ENCODE measurements at regions not wholly inside any gene's neighbourhood (a gene's known extent, or its start where the extent isn't known, plus 50 kb on each side); places are given as distances from the start of the nearest gene placed in this dataset.

DNA sequence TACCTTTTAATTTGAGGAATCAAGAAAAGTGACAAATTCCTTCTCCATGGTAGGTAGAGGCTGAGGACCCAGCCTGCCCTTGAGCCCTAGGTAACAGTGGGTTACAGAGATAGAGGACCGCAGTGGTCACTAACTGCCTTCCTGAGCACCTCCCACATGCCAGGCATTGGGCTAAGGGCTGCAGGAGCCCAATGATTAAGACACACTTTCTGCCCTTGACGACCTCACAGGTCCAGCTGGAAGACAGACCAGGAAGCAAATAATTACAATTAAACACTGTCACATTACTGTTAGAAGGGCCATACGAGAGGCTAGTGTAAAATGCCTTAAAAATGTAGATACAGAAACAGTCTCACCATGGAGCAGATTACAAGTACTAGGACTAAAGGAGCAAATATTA, 156.8 kb upstream of the NFE2L3 start:
- Histone ChIP-seq H3K9me3 (no peaks in the 10 kb centered on the region), H3K27ac (no peak overlapping the region), H3K36me3 (no peaks in the 10 kb centered on the region), H3K4me1 (no peaks in the 10 kb centered on the region), H3K4me3 (no peak overlapping the region), H3K27me3 (no peaks in the 10 kb centered on the region)
- no peak for TF ChIP-seq POLR2A (IDR thresholded peaks at IDR 0.05)
- TF ChIP-seq, protein P1, sequence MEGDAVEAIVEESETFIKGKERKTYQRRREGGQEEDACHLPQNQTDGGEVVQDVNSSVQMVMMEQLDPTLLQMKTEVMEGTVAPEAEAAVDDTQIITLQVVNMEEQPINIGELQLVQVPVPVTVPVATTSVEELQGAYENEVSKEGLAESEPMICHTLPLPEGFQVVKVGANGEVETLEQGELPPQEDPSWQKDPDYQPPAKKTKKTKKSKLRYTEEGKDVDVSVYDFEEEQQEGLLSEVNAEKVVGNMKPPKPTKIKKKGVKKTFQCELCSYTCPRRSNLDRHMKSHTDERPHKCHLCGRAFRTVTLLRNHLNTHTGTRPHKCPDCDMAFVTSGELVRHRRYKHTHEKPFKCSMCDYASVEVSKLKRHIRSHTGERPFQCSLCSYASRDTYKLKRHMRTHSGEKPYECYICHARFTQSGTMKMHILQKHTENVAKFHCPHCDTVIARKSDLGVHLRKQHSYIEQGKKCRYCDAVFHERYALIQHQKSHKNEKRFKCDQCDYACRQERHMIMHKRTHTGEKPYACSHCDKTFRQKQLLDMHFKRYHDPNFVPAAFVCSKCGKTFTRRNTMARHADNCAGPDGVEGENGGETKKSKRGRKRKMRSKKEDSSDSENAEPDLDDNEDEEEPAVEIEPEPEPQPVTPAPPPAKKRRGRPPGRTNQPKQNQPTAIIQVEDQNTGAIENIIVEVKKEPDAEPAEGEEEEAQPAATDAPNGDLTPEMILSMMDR (IDR thresholded peaks at IDR 0.05) = no peak
- intact Hi-C loops (cut with DNase I) = no loop called here
- WGBS (ENCODE audit: insufficient coverage, low coverage, low lambda C conversion rate, missing lambda C conversion rate) = 68% methylated on average over 3 of the region's 3 CpGs
- ATAC-seq (peak in 1 of 4 donors; percentile 9), DNase-seq (no peak)

DNA sequence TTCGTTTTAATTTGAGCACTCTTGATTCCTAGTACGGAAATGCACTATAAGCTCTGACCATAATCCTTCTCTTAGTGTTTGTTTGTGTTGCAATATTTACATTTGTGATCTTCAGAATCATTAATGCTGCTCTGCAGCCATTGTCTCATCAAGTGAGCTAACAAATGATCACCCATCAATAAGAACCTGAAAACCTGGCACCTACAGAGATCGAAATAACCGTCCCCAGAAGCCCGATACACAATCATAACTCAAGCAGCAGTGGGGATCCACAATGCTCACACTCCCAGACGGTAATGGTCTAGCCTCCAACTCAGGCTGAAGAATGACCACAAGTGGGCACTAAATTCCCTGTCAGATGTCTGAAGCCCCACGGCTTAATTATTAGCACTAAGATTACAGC, 156.0 kb upstream of the NFE2L3 start:
- no peak overlapping the region for H3K27ac ChIP-seq
- H3K4me3 ChIP-seq = no peak overlapping the region
- no peak for TF ChIP-seq POLR2A (IDR thresholded peaks at IDR 0.05)
- TF ChIP-seq, protein P1 (IDR thresholded peaks at IDR 0.05) = no peak
- H3K27me3 ChIP-seq = no peaks in the 10 kb centered on the region
- H3K36me3 ChIP-seq = no peaks in the 10 kb centered on the region
- no peaks in the 10 kb centered on the region for H3K9me3 ChIP-seq
- peak; percentile 26 to 72 (median 50) for ATAC-seq
- WGBS (ENCODE audit: insufficient coverage, low coverage, low lambda C conversion rate, missing lambda C conversion rate) = 46% methylated on average over 6 of the region's 7 CpGs
- intact Hi-C loops (cut with DNase I) = no loop called here
- DNase-seq = no peak
- H3K4me1 ChIP-seq = no peaks in the 10 kb centered on the region

DNA sequence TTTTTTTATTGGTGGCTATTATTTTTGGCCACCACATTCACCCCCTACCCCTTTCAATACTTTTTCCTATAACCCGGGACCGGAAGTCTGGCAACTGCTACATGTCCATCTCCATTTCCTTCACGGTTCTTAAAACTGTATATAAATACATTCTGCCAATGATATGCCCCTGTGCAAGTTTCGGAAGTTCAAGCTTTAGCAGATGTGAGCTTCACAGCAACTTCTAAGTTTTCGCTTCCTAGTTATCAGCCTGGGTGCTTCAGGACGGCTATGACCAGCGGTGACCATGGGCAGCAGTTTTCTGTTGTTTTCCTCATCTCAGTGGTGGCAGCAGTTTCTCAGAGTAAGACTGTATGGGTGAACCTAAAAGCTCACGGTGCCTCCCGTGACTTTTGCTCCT, 153.5 kb upstream of the NFE2L3 start:
- no peaks in the 10 kb centered on the region for H3K4me1 ChIP-seq
- intact Hi-C loops (cut with DNase I) = no loop called here
- H3K27ac ChIP-seq = no peak overlapping the region
- H3K27me3 ChIP-seq = no peaks in the 10 kb centered on the region
- no peak for TF ChIP-seq POLR2A (IDR thresholded peaks at IDR 0.05)
- TF ChIP-seq, protein P1 (IDR thresholded peaks at IDR 0.05) = no peak
- WGBS (ENCODE audit: insufficient coverage, low coverage, low lambda C conversion rate, missing lambda C conversion rate) = 74% methylated on average over 9 of the region's 9 CpGs
- H3K4me3 ChIP-seq = no peak overlapping the region
- ATAC-seq (no peak), DNase-seq (no peak)
- H3K36me3 ChIP-seq = no peaks in the 10 kb centered on the region
- H3K9me3 ChIP-seq = no peaks in the 10 kb centered on the region

DNA sequence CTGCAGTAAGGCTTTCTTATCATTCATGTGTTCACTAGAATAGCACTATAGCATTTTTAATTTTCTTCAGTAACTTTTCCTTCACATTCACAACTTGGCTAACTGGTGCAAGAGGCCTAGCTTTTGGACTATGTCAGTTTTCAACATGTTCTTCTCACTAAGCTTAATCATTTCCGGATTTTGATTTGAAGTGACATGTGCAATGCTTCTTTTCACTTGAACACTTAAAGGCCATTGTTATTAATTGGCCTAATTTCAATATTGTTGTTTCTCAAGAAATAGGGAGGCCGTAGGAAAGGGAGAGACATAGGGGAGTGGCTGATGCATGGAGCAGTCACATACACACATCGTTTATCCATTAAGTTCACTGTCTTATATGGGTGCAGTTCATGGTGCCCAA, 151.2 kb upstream of the NFE2L3 start:
- no peak for ATAC-seq
- 63% methylated on average over 3 of the region's 3 CpGs for WGBS (ENCODE audit: insufficient coverage, low coverage, low lambda C conversion rate, missing lambda C conversion rate)
- Histone ChIP-seq H3K36me3 (no peaks in the 10 kb centered on the region), H3K4me1 (no peaks in the 10 kb centered on the region), H3K9me3 (no peaks in the 10 kb centered on the region), H3K27me3 (no peaks in the 10 kb centered on the region), H3K4me3 (no peak overlapping the region), H3K27ac (no peak overlapping the region)
- intact Hi-C loops (cut with DNase I) = no loop called here
- no peak for DNase-seq
- no peak for TF ChIP-seq POLR2A (IDR thresholded peaks at IDR 0.05)
- TF ChIP-seq, protein P1 (IDR thresholded peaks at IDR 0.05) = no peak

DNA sequence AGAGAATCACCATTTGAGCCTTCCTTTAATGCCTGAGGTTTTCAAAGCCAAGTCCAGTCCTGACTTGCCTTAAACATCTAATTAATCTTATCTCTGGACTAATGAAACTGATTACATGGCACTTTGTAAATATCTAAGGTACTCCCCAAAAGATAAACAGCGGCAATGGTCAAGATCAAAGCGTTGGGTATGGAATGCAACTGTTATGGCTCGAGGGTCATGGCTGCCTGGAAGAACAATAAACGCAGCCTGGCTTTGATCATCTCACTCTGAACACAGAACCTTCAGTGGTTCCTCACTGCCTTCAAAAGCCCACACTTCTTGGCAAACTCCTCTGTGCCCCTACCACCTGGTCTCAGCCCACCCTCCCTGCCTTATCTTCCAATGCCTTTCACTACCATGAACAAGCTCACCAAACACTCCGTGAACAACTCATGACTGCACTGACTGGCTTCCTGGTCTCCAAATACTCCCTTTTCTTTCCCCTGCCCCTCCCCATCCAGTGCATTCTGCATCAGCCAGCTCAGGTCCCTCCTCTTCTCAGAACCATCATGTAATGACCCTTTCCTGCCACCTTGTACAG, 150.2 kb upstream of the NFE2L3 start:
- TF ChIP-seq POLR2A (IDR thresholded peaks at IDR 0.05) = no peak
- ATAC-seq (no peak), DNase-seq (no peak)
- Histone ChIP-seq H3K4me3 (no peak overlapping the region), H3K36me3 (no peaks in the 10 kb centered on the region), H3K27ac (no peak overlapping the region), H3K4me1 (no peaks in the 10 kb centered on the region), H3K27me3 (no peaks in the 10 kb centered on the region), H3K9me3 (no peaks in the 10 kb centered on the region)
- WGBS (ENCODE audit: insufficient coverage, low coverage, low lambda C conversion rate, missing lambda C conversion rate) = 45% methylated on average over 5 of the region's 5 CpGs
- intact Hi-C loops (cut with DNase I) = no loop called here
